Tibial artery (tissue), 4 donors: ENCODE measurements at regions not wholly inside any gene's neighbourhood (a gene's known extent, or its start where the extent isn't known, plus 50 kb on each side); places are given as distances from the start of the nearest gene placed in this dataset.

Experiments
- DNase-seq, 2 donors: peaks; one replicate each; pipeline ENCODE4 v3.0.0-alpha.2; 2019
- H3K27ac ChIP-seq, 2 donors: fragments of 200-600 bp; sonication (generic) in 1 of 2; 1 replicate in 1 of 2; 2 replicates in 1 of 2; pipeline ENCODE4 v1.5.1; 2018 to 2019; ENCODE audit warnings: mild to moderate bottlenecking in 1 of 2
- H3K27me3 ChIP-seq, 2 donors: fragments of 200-600 bp; sonication (generic) in 1 of 2; one replicate each; pipeline versions ENCODE4 v1.5.1 to v1.6.0; 2016 to 2019
- H3K36me3 ChIP-seq, 3 donors: fragments of 200-600 bp; sonication (generic) in 2 of 3; one replicate each; pipeline ENCODE4 v1.5.1; 2016 to 2019; ENCODE audit warnings: mild to moderate bottlenecking in 2 of 3
- H3K4me1 ChIP-seq, 4 donors: fragments of 200-600 bp; sonication (generic) in 2 of 4; 1 replicate in 3 of 4; 2 replicates in 1 of 4; pipeline ENCODE4 v1.5.1; 2016 to 2019
- H3K4me3 ChIP-seq, 2 donors: fragments of 200-600 bp; sonication (generic) in 1 of 2; 1 replicate in 1 of 2; 2 replicates in 1 of 2; pipeline ENCODE4 v1.5.1; 2018 to 2019; ENCODE audit warnings: mild to moderate bottlenecking in 2 of 2
- H3K9me3 ChIP-seq, 3 donors: fragments of 200-600 bp; sonication (generic) in 1 of 3; one replicate each; pipeline ENCODE4 v1.5.1; 2016 to 2019
- intact Hi-C: fragments of 100-400 bp; cut with DNase I; formaldehyde crosslinking; loops from one replicate; pipeline ENCODE4 v1.15.0; 2023; ENCODE audit warnings: low total_unique reads
- TF ChIP-seq, protein P1 (sequence below), 2 experiments: fragments of 200-600 bp in 1 of 2; fragments of 450-650 bp in 1 of 2; IDR thresholded peaks; one replicate each; pipeline ENCODE4 v1.5.1; 2017 to 2019; ENCODE audit warnings: antibody characterized with exemption in 2 of 2, mild to moderate bottlenecking in 1 of 2, moderate library complexity in 1 of 2

DNA sequence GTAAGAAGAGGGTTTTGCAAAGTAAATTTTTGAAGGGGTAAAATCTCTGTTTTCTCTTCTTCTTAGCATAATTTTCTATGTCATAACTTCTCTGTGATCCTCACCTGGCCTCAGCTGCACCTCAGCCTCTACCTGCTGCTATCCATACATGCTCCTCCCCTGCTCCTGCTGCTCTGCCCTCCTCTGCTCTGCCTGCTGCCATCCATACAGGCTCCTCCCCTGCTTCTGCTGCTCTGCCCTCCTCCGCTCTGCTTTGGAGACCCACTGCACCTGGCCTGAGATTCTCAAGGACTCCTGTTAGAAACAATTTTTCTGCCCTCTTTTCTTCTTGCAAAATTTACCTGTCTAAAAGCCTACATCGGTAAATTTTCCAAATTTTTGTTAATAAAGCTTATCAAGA, 388.6 kb upstream of the PITX2 start:
- intact Hi-C loops = no loop called here
- Histone ChIP-seq H3K4me1 (no peaks in the 10 kb centered on the region), H3K9me3 (no peaks in the 10 kb centered on the region), H3K36me3 (no peaks in the 10 kb centered on the region), H3K27ac (no peak overlapping the region), H3K27me3 (no peaks in the 10 kb centered on the region), H3K4me3 (no peak overlapping the region)
- TF ChIP-seq, protein P1, sequence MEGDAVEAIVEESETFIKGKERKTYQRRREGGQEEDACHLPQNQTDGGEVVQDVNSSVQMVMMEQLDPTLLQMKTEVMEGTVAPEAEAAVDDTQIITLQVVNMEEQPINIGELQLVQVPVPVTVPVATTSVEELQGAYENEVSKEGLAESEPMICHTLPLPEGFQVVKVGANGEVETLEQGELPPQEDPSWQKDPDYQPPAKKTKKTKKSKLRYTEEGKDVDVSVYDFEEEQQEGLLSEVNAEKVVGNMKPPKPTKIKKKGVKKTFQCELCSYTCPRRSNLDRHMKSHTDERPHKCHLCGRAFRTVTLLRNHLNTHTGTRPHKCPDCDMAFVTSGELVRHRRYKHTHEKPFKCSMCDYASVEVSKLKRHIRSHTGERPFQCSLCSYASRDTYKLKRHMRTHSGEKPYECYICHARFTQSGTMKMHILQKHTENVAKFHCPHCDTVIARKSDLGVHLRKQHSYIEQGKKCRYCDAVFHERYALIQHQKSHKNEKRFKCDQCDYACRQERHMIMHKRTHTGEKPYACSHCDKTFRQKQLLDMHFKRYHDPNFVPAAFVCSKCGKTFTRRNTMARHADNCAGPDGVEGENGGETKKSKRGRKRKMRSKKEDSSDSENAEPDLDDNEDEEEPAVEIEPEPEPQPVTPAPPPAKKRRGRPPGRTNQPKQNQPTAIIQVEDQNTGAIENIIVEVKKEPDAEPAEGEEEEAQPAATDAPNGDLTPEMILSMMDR (IDR thresholded peaks at IDR 0.05) = no peak
- DNase-seq = no peak

DNA sequence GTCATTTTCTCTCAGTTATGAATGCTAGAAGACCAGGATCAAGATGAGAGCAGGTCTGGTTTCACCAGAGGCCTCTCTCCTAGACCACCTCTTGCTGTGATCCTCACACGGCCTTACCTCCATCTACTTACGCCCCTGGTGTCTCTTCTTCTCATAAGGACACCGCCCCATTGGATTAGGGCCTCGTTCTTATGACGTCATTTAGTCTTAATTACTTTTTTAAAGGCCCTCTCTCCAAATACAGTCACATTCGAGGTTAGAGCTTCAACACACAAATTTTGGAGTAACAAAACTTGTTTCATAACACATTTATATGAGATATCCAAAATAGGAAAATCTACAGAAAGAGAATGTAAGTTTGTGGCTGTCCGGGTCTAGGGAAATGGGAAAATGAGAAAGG, 391.0 kb upstream of the PITX2 start:
- Histone ChIP-seq H3K9me3 (no peaks in the 10 kb centered on the region), H3K27me3 (no peaks in the 10 kb centered on the region), H3K27ac (no peak overlapping the region), H3K36me3 (no peaks in the 10 kb centered on the region), H3K4me1 (no peaks in the 10 kb centered on the region), H3K4me3 (no peak overlapping the region)
- intact Hi-C loops = no loop called here
- TF ChIP-seq, protein P1 (IDR thresholded peaks at IDR 0.05) = no peak
- DNase-seq = no peak

DNA sequence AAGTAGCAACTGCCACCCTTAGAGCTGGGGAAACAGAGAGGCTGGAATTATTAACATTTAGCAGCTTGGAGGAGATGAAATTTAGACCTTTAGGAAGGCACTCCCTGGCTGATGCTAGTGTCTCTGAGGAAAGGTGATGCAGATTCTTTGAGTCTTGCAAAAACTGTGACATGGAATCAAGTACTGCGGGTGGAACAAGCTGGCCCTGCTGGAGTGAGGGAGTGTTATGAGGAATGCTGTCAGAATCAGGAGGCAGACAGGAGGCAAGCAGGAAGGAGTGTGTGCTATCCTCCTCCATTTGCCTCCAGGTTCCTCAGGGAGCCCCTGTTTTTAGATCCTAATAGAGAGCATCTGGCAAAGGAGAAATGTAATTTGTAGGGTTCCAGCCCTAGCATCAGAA, 391.7 kb upstream of the PITX2 start:
- TF ChIP-seq, protein P1 (IDR thresholded peaks at IDR 0.05) = no peak
- H3K9me3 ChIP-seq = no peaks in the 10 kb centered on the region
- no peaks in the 10 kb centered on the region for H3K27me3 ChIP-seq
- no peaks in the 10 kb centered on the region for H3K4me1 ChIP-seq
- H3K27ac ChIP-seq = no peak overlapping the region
- H3K4me3 ChIP-seq = no peak overlapping the region
- intact Hi-C loops = no loop called here
- H3K36me3 ChIP-seq = no peaks in the 10 kb centered on the region
- no peak for DNase-seq

DNA sequence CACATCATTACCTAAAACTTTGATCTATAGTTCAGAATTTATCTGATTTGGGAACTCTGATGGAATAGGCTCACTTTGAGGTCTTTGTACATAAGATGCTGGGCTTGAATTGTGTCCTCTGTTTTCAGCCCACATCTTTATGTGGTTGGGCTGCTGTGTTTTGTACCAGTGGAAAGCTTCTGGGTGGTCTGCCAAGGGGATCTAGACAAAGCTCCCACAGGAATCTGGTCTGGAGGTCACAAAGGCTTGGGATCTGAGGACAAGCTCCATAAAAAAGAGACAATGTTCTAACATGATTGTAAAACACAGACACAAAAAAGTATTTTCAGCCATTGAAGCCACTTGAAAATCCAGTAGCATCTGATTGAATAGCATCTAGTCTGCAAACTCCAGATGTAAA, 393.5 kb upstream of the PITX2 start:
- H3K27me3 ChIP-seq = no peaks in the 10 kb centered on the region
- H3K27ac ChIP-seq = no peak overlapping the region
- no peaks in the 10 kb centered on the region for H3K4me1 ChIP-seq
- no peak overlapping the region for H3K4me3 ChIP-seq
- DNase-seq = no peak
- TF ChIP-seq, protein P1 (IDR thresholded peaks at IDR 0.05) = no peak
- no peaks in the 10 kb centered on the region for H3K36me3 ChIP-seq
- H3K9me3 ChIP-seq = no peaks in the 10 kb centered on the region
- intact Hi-C loops = no loop called here

GRCh38 chr4:111018216-111018615, 395.3 kb upstream of the PITX2 start:
- TF ChIP-seq, protein P1 (IDR thresholded peaks at IDR 0.05) = no peak
- H3K27ac ChIP-seq = no peak overlapping the region
- no peak for DNase-seq
- H3K4me3 ChIP-seq = no peak overlapping the region
- H3K4me1 ChIP-seq = no peaks in the 10 kb centered on the region
- H3K9me3 ChIP-seq = no peaks in the 10 kb centered on the region
- H3K36me3 ChIP-seq = no peaks in the 10 kb centered on the region
- H3K27me3 ChIP-seq = no peaks in the 10 kb centered on the region
- intact Hi-C loops = no loop called here

GRCh38 chr4:111020476-111020875, 397.6 kb upstream of the PITX2 start:
- Histone ChIP-seq H3K4me3 (no peak overlapping the region), H3K27me3 (no peaks in the 10 kb centered on the region), H3K4me1 (no peaks in the 10 kb centered on the region), H3K36me3 (no peaks in the 10 kb centered on the region), H3K27ac (no peak overlapping the region), H3K9me3 (no peaks in the 10 kb centered on the region)
- intact Hi-C loops = no loop called here
- no peak for DNase-seq
- TF ChIP-seq, protein P1 (IDR thresholded peaks at IDR 0.05) = no peak
